H1 (cell line): ENCODE measurements at regions not wholly inside any gene's neighbourhood (a gene's known extent, or its start where the extent isn't known, plus 50 kb on each side); places are given as distances from the start of the nearest gene placed in this dataset.

ENCODE experiments used
- CTCF ChIA-PET: fragments of 300-600 bp; sonication (Branson Sonifier 250); formaldehyde crosslinking; loops from one replicate; lab custom pipeline; 2021; ENCODE audit not compliant: partially characterized antibody; lab: Charles Lee
- POLR2A ChIA-PET: fragments of 300-600 bp; sonication (Branson Sonifier 250); formaldehyde crosslinking; loops from one replicate; lab custom pipeline; 2021; ENCODE audit warnings: inconsistent platforms; ENCODE audit not compliant: partially characterized antibody; lab: Charles Lee
- DNase-seq, 2 experiments: peaks; one replicate each; pipeline versions ENCODE4 v3.0.0 to v3.0.0-alpha.2; 2010 to 2022; ENCODE audit warnings: low spot score in 2 of 2, low read depth in 1 of 2, mixed read lengths in 1 of 2
- FAIRE-seq: peaks from 2 replicates; lab custom pipeline; 2011; peaks lifted over from hg19 to GRCh38; lab: Jason Lieb, UNC
- H2AFZ ChIP-seq: 2 replicates; pipeline ENCODE4 v1.8.1; 2012; ENCODE audit warnings: low read length, inconsistent platforms
- H2AK5ac ChIP-seq: 2 replicates; pipeline ENCODE4 v1.6.1; 2013; ENCODE audit warnings: low read depth, low read length
- H2BK120ac ChIP-seq: replicated peaks from 2 replicates; pipeline ENCODE3; 2013; ENCODE audit warnings: low read depth, low read length, inconsistent platforms
- H2BK12ac ChIP-seq: 2 replicates; pipeline ENCODE4 v1.6.1; 2013; ENCODE audit warnings: low read depth, low read length
- H2BK15ac ChIP-seq: 2 replicates; pipeline ENCODE4 v1.6.1; 2013; ENCODE audit warnings: low read length
- H2BK20ac ChIP-seq: 2 replicates; pipeline ENCODE4 v1.6.1; 2013; ENCODE audit warnings: low read length
- H2BK5ac ChIP-seq: 2 replicates; pipeline ENCODE4 v1.6.1; 2013; ENCODE audit warnings: low read depth, low read length
- H3K14ac ChIP-seq: 2 replicates; pipeline ENCODE4 v1.6.1; 2013; ENCODE audit warnings: inconsistent platforms; ENCODE audit not compliant: insufficient read length
- H3K18ac ChIP-seq: 2 replicates; pipeline ENCODE4 v1.6.1; 2013; ENCODE audit warnings: low read length; ENCODE audit errors: extremely low read depth
- H3K23ac ChIP-seq: 2 replicates; pipeline ENCODE4 v1.6.1; 2013; ENCODE audit warnings: inconsistent platforms; ENCODE audit not compliant: insufficient read length
- H3K23me2 ChIP-seq: 2 replicates; pipeline ENCODE4 v1.6.1; 2013; ENCODE audit warnings: low read depth, low read length
- H3K27ac ChIP-seq: 2 replicates; pipeline ENCODE4 v1.6.1; 2011; ENCODE audit warnings: low read depth, low read length, inconsistent platforms
- H3K27me3 ChIP-seq, 4 experiments: replicated peaks in 1 of 4; 1 replicate in 1 of 4; 2 replicates in 3 of 4; pipeline versions ENCODE4 v1.6.1 to v1.8.1; 2011 to 2013; ENCODE audit warnings: low read length in 3 of 4, mild to moderate bottlenecking in 3 of 4, inconsistent platforms in 2 of 4, mixed read lengths in 2 of 4, moderate library complexity in 1 of 4; ENCODE audit not compliant: control insufficient read depth in 3 of 4, insufficient read depth in 3 of 4; ENCODE audit errors: extremely low read depth in 1 of 4
- H3K36me3 ChIP-seq, 4 experiments: 2 replicates each; pipeline versions ENCODE4 v1.6.1 to v1.8.1; 2011 to 2013; ENCODE audit warnings: mild to moderate bottlenecking in 4 of 4, low read length in 3 of 4, moderate library complexity in 2 of 4, control low read depth in 1 of 4, inconsistent platforms in 1 of 4; ENCODE audit not compliant: insufficient read depth in 4 of 4, control insufficient read depth in 2 of 4
- H3K4ac ChIP-seq: replicated peaks from 2 replicates; pipeline ENCODE3; 2013; ENCODE audit warnings: low read length, low read depth, mixed read lengths, inconsistent platforms; ENCODE audit not compliant: insufficient read length
- H3K4me1 ChIP-seq, 4 experiments: replicated peaks in 1 of 4; 1 replicate in 1 of 4; 2 replicates in 3 of 4; pipeline versions ENCODE4 v1.6.1 to v1.8.1; 2011 to 2013; ENCODE audit warnings: low read length in 3 of 4, inconsistent platforms in 2 of 4, mixed read lengths in 1 of 4; ENCODE audit not compliant: insufficient read depth in 4 of 4, control insufficient read depth in 3 of 4
- H3K4me2 ChIP-seq, 2 experiments: 2 replicates each; pipeline versions ENCODE4 v1.6.1 to v1.8.1; 2011 to 2013; ENCODE audit warnings: low read depth in 2 of 2, low read length in 2 of 2, control low read depth in 1 of 2, inconsistent platforms in 1 of 2, mild to moderate bottlenecking in 1 of 2; ENCODE audit not compliant: insufficient read depth in 1 of 2
- H3K4me3 ChIP-seq, 4 experiments: fragments of 200-600, 300-600 bp in 1 of 4; sonication (generic), shearing (Covaris generic), sonication (Bioruptor Twin) in 1 of 4; 2 replicates each; pipeline versions ENCODE4 v1.5.1 to v1.8.1; 2011 to 2016; ENCODE audit warnings: low read length in 4 of 4, low read depth in 3 of 4, control low read depth in 2 of 4, inconsistent platforms in 2 of 4, mild to moderate bottlenecking in 2 of 4, mixed read lengths in 1 of 4, moderate library complexity in 1 of 4; ENCODE audit not compliant: insufficient read depth in 2 of 4; ENCODE audit errors: extremely low read depth in 1 of 4
- H3K56ac ChIP-seq: replicated peaks from 2 replicates; pipeline ENCODE3; 2013; ENCODE audit warnings: low read depth, mild to moderate bottlenecking, mixed read lengths, low read length, inconsistent platforms; ENCODE audit not compliant: insufficient read length
- H3K79me1 ChIP-seq: 2 replicates; pipeline ENCODE4 v1.6.1; 2013; ENCODE audit warnings: low read depth, low read length, control low read depth
- H3K79me2 ChIP-seq, 2 experiments: 2 replicates each; pipeline versions ENCODE4 v1.6.1 to v1.8.1; 2012 to 2013; ENCODE audit warnings: low read length in 2 of 2, mild to moderate bottlenecking in 2 of 2, inconsistent platforms in 1 of 2; ENCODE audit not compliant: insufficient read depth in 2 of 2, control insufficient read depth in 1 of 2
- H3K9ac ChIP-seq, 4 experiments: replicated peaks in 1 of 4; 1 replicate in 1 of 4; 2 replicates in 3 of 4; pipeline versions ENCODE4 v1.6.1 to v1.8.1; 2011 to 2013; ENCODE audit warnings: low read depth in 3 of 4, low read length in 3 of 4, control low read depth in 2 of 4, mild to moderate bottlenecking in 2 of 4, moderate library complexity in 2 of 4, inconsistent platforms in 1 of 4; ENCODE audit errors: extremely low read depth in 1 of 4
- H3K9me3 ChIP-seq, 2 experiments: 2 replicates each; pipeline versions ENCODE4 v1.6.1 to v1.8.1; 2012 to 2013; ENCODE audit warnings: mild to moderate bottlenecking in 2 of 2, moderate library complexity in 2 of 2, control low read depth in 1 of 2, inconsistent platforms in 1 of 2, low read depth in 1 of 2, low read length in 1 of 2, mixed read lengths in 1 of 2; ENCODE audit not compliant: insufficient read depth in 2 of 2
- H4K20me1 ChIP-seq, 2 experiments: replicated peaks in 1 of 2; 2 replicates each; pipeline versions ENCODE3 to v1.8.1; 2011 to 2013; ENCODE audit warnings: inconsistent platforms in 2 of 2, low read length in 2 of 2, mild to moderate bottlenecking in 1 of 2; ENCODE audit not compliant: insufficient read depth in 2 of 2, control insufficient read depth in 1 of 2
- H4K5ac ChIP-seq: 2 replicates; pipeline ENCODE4 v1.6.1; 2013; ENCODE audit warnings: low read length, low read depth, mixed read lengths, inconsistent platforms; ENCODE audit not compliant: insufficient read length
- H4K8ac ChIP-seq: 2 replicates; pipeline ENCODE4 v1.8.0; 2013; ENCODE audit warnings: mild to moderate bottlenecking, moderate library complexity, low read length, inconsistent platforms; ENCODE audit not compliant: insufficient read depth; ENCODE audit errors: extremely low read depth
- H4K91ac ChIP-seq: replicated peaks from 2 replicates; pipeline ENCODE3; 2013; ENCODE audit warnings: low read length, mixed read lengths, inconsistent platforms; ENCODE audit not compliant: insufficient read length
- ATF2 ChIP-seq: IDR thresholded peaks from 2 replicates; pipeline ENCODE4 v1.6.1; 2012; ENCODE audit warnings: low read length, inconsistent platforms
- KDM5A ChIP-seq: fragments of 200-600 bp; IDR thresholded peaks from 2 replicates; pipeline ENCODE4 v1.7.1; 2012; ENCODE audit warnings: mild to moderate bottlenecking, low read length, inconsistent platforms, mixed read lengths
- MAFK ChIP-seq: IDR thresholded peaks from 2 replicates; pipeline ENCODE4 v1.6.1; 2012; ENCODE audit warnings: low read depth, mild to moderate bottlenecking, improper control_type of control experiment, low read length
- WGBS, 2 experiments: shearing (Covaris generic) in 1 of 2; methylation state at CpG; one replicate each; pipeline versions ENCODE4 v1.1.6 to v1.1.7; 2013 to 2015; ENCODE audit warnings: low lambda C conversion rate in 2 of 2, mixed read lengths in 2 of 2, inconsistent platforms in 1 of 2, low coverage in 1 of 2, missing lambda C conversion rate in 1 of 2; ENCODE audit not compliant: insufficient replicate concordance in 2 of 2, insufficient coverage in 1 of 2, insufficient read length in 1 of 2; ENCODE audit errors: extremely low coverage in 1 of 2, missing lambda C conversion rate in 1 of 2; 5-methylcytosine and 5-hydroxymethylcytosine counted together

- no peaks in the 10 kb centered on the region for H3K79me1 ChIP-seq
- no peak overlapping the region for H3K4me3 ChIP-seq
- DNase-seq (no peak), FAIRE-seq (no peak)
- no peak overlapping the region for H3K18ac ChIP-seq
- no peaks in the 10 kb centered on the region for H3K79me2 ChIP-seq
- no peak overlapping the region for H3K23ac ChIP-seq
- H2BK20ac ChIP-seq, result no peak overlapping the region
- H3K14ac ChIP-seq, result no peak overlapping the region
- H3K4ac ChIP-seq, result no peak overlapping the region
- no peak overlapping the region for H3K9ac ChIP-seq
- H3K36me3 ChIP-seq, result no peaks in the 10 kb centered on the region
- no peaks in the 10 kb centered on the region for H3K23me2 ChIP-seq
- no peak overlapping the region for H2AK5ac ChIP-seq
- CTCF ChIA-PET, result interaction anchor here (0.6 to 1.2 kb wide), 3 partner anchors 91 to 311 kb away, joined by 3 read pairs; no protein-coding TSS in a partner anchor
- no peak for TF ChIP-seq KDM5A
- TF ChIP-seq ATF2, result no peak
- TF ChIP-seq MAFK, result no peak
- H3K27me3 ChIP-seq, result no peaks in the 10 kb centered on the region
- WGBS, 2 experiments, result 88% methylated on average over 3 of the region's 3 CpGs; no CpG with 5 or more reads in 1 of the 2 experiments
- H3K9me3 ChIP-seq, result no peaks in the 10 kb centered on the region
- no peak overlapping the region for H4K8ac ChIP-seq
- H2BK12ac ChIP-seq, result no peak overlapping the region
- no peak overlapping the region for H4K5ac ChIP-seq
- H2BK5ac ChIP-seq, result no peak overlapping the region; the same call in 1 of the 2 replicates
- H3K27ac ChIP-seq, result no peak overlapping the region
- no peak overlapping the region for H3K56ac ChIP-seq
- H4K20me1 ChIP-seq, result no peaks in the 10 kb centered on the region
- H3K4me1 ChIP-seq, result no peaks in the 10 kb centered on the region
- H3K4me2 ChIP-seq, result no peak overlapping the region
- POLR2A ChIA-PET, result no interaction called here
- no peak overlapping the region for H2BK15ac ChIP-seq
- 0 out of 2 replicates have a peak overlapping the region, but pooled peaks have one; percentile 50 for H2AFZ ChIP-seq
- no peak overlapping the region for H2BK120ac ChIP-seq
- H4K91ac ChIP-seq, result no peak overlapping the region
These were observed 360.6 kb downstream of the NR2F1-AS1 start for GRCh38 chr5:93220431-93220830.
